OCI-LY1 (cell line): ENCODE measurements at regions not wholly inside any gene's neighbourhood (a gene's known extent, or its start where the extent isn't known, plus 50 kb on each side); places are given as distances from the start of the nearest gene placed in this dataset.

ENCODE experiments used
- H2AFZ ChIP-seq: fragments of 200-600 bp; sonication (generic), shearing (Covaris generic); 2 replicates; pipeline ENCODE4 v1.6.0; 2014; ENCODE audit warnings: antibody characterized with exemption, mild to moderate bottlenecking, low read length
- H3F3A ChIP-seq: fragments of 200-600 bp; sonication (generic), shearing (Covaris generic); 2 replicates; pipeline ENCODE4 v1.6.0; 2014; ENCODE audit warnings: mild to moderate bottlenecking, antibody characterized with exemption, low read length, moderate library complexity; ENCODE audit not compliant: insufficient read depth
- H3K27ac ChIP-seq: fragments of 200-600 bp; sonication (generic); 2 replicates; pipeline ENCODE4 v1.5.1; 2014; ENCODE audit warnings: low read length, mixed run types, mild to moderate bottlenecking, low read depth; ENCODE audit not compliant: poor library complexity, severe bottlenecking
- H3K27me3 ChIP-seq: fragments of 200-600 bp; sonication (generic); 2 replicates; pipeline ENCODE4 v1.6.0; 2014; ENCODE audit warnings: antibody characterized with exemption, mild to moderate bottlenecking, low read length, moderate library complexity; ENCODE audit not compliant: insufficient read depth
- H3K36me3 ChIP-seq: fragments of 200-600 bp; sonication (generic); 2 replicates; pipeline ENCODE4 v1.6.1; 2014; ENCODE audit warnings: mild to moderate bottlenecking, antibody characterized with exemption, low read length, moderate library complexity, mixed read lengths; ENCODE audit not compliant: insufficient read depth
- H3K4me1 ChIP-seq: fragments of 200-600 bp; sonication (generic); 2 replicates; pipeline ENCODE4 v1.5.1; 2014; ENCODE audit warnings: mild to moderate bottlenecking, low read length, moderate library complexity; ENCODE audit not compliant: insufficient read depth, severe bottlenecking
- H3K4me2 ChIP-seq: fragments of 200-600 bp; sonication (generic), shearing (Covaris generic); 2 replicates; pipeline ENCODE4 v1.6.1; 2014; ENCODE audit warnings: low read length
- H3K4me3 ChIP-seq: fragments of 200-600 bp; sonication (generic); 2 replicates; pipeline ENCODE4 v1.5.1; 2014; ENCODE audit warnings: low read length, low read depth, mild to moderate bottlenecking, mixed read lengths; ENCODE audit not compliant: poor library complexity, severe bottlenecking
- H3K79me2 ChIP-seq: fragments of 200-600 bp; shearing (Covaris generic); 2 replicates; pipeline ENCODE4 v1.6.1; 2016; ENCODE audit warnings: mixed run types, low read length, mixed read lengths; ENCODE audit not compliant: insufficient read depth
- H3K9ac ChIP-seq: fragments of 200-600 bp; sonication (generic), shearing (Covaris generic); 2 replicates; pipeline ENCODE4 v1.6.1; 2014; ENCODE audit warnings: mild to moderate bottlenecking, low read length, mixed read lengths
- H3K9me2 ChIP-seq: fragments of 200-600 bp; sonication (generic), shearing (Covaris generic); 2 replicates; pipeline ENCODE4 v1.6.1; 2014; ENCODE audit warnings: low read depth, mild to moderate bottlenecking, low read length, mixed read lengths
- H3K9me3 ChIP-seq: fragments of 200-600 bp; shearing (Covaris generic); 2 replicates; pipeline ENCODE4 v1.6.1; 2014; ENCODE audit warnings: low read length, mixed read lengths
- H4K20me1 ChIP-seq: fragments of 200-600 bp; sonication (generic), shearing (Covaris generic); 2 replicates; pipeline ENCODE4 v1.6.0; 2016; ENCODE audit warnings: mild to moderate bottlenecking, low read length; ENCODE audit not compliant: insufficient read depth
- CTCF ChIP-seq: fragments of 200-600 bp; sonication (generic), shearing (Covaris generic); IDR thresholded peaks from 2 replicates; pipeline ENCODE4 v1.5.1; 2017; ENCODE audit warnings: mild to moderate bottlenecking, antibody characterized with exemption, low read length, moderate library complexity, mixed read lengths
- EZH2 ChIP-seq: fragments of 200-600 bp; sonication (generic), shearing (Covaris generic); IDR thresholded peaks from 2 replicates; pipeline ENCODE4 v1.8.0; 2017; ENCODE audit warnings: borderline replicate concordance, mixed run types, mild to moderate bottlenecking, antibody characterized with exemption, low read length, moderate library complexity, mixed read lengths

GRCh38 chr3:1852950-1853349, 245.7 kb upstream of the CNTN4 start:
- H3K36me3 ChIP-seq: no peaks in the 10 kb centered on the region
- H3K4me3 ChIP-seq: no peak overlapping the region
- no peaks in the 10 kb centered on the region for H3K4me1 ChIP-seq
- no peaks in the 10 kb centered on the region for H3K9me3 ChIP-seq
- H4K20me1 ChIP-seq: no peaks in the 10 kb centered on the region
- no peak overlapping the region for H3K9ac ChIP-seq
- H3K9me2 ChIP-seq: no peaks in the 10 kb centered on the region
- H3K4me2 ChIP-seq: no peak overlapping the region
- no peaks in the 10 kb centered on the region for H3F3A ChIP-seq
- no peak for TF ChIP-seq CTCF
- no peak for TF ChIP-seq EZH2
- no peaks in the 10 kb centered on the region for H3K79me2 ChIP-seq
- H3K27me3 ChIP-seq: no peaks in the 10 kb centered on the region
- no peak overlapping the region for H3K27ac ChIP-seq
- no peak overlapping the region for H2AFZ ChIP-seq

- Histone ChIP-seq H2AFZ (no peak overlapping the region), H4K20me1 (no peaks in the 10 kb centered on the region), H3K79me2 (no peaks in the 10 kb centered on the region), H3K4me3 (no peak overlapping the region), H3K9me3 (no peaks in the 10 kb centered on the region), H3F3A (no peaks in the 10 kb centered on the region), H3K27ac (no peak overlapping the region), H3K27me3 (no peaks in the 10 kb centered on the region), H3K4me1 (no peaks in the 10 kb centered on the region), H3K4me2 (no peak overlapping the region), H3K9me2 (no peaks in the 10 kb centered on the region), H3K9ac (no peak overlapping the region), H3K36me3 (no peaks in the 10 kb centered on the region)
- TF ChIP-seq CTCF: no peak
- TF ChIP-seq EZH2: no peak
These were observed 242.8 kb upstream of the CNTN4 start for GRCh38 chr3:1855841-1856240.

GRCh38 chr3:1870738-1871137, 227.9 kb upstream of the CNTN4 start:
- H3K4me1 ChIP-seq: no peaks in the 10 kb centered on the region
- H2AFZ ChIP-seq: no peak overlapping the region
- H3F3A ChIP-seq: no peaks in the 10 kb centered on the region
- H3K9me3 ChIP-seq: no peaks in the 10 kb centered on the region
- H3K9me2 ChIP-seq: no peaks in the 10 kb centered on the region
- H4K20me1 ChIP-seq: no peaks in the 10 kb centered on the region
- H3K9ac ChIP-seq: no peak overlapping the region
- H3K4me2 ChIP-seq: no peak overlapping the region
- no peaks in the 10 kb centered on the region for H3K79me2 ChIP-seq
- no peaks in the 10 kb centered on the region for H3K27me3 ChIP-seq
- H3K36me3 ChIP-seq: no peaks in the 10 kb centered on the region
- no peak overlapping the region for H3K4me3 ChIP-seq
- H3K27ac ChIP-seq: no peak overlapping the region
- no peak for TF ChIP-seq EZH2
- TF ChIP-seq CTCF: no peak
